Activated naive CD8-positive, alpha-beta T cell treated with anti-CD3 and anti-CD28 coated beads, Interleukin-2, amount 10 ng/mL, durations not matched to agents 7 days and 5 days (primary cell): ENCODE measurements at regions not wholly inside any gene's neighbourhood (a gene's known extent, or its start where the extent isn't known, plus 50 kb on each side); places are given as distances from the start of the nearest gene placed in this dataset.

Experiments used
- ATAC-seq: fragments of 150-1000 bp; cut with Tn5 transposase; one replicate; pipeline ENCODE4 v1.10.0; 2021; ENCODE audit warnings: low read depth, moderate library complexity
- POLR2A ChIA-PET: fragments of 350-600 bp; sonication (Branson Sonifier 250); formaldehyde crosslinking; loops from one replicate; lab custom pipeline; 2021; ENCODE audit warnings: antibody characterized with exemption; lab: Charles Lee
- DNase-seq: peaks from one replicate; pipeline ENCODE4 v3.0.0; 2021
- H3K27ac Mint-ChIP-seq: one replicate; pipeline ENCODE4 v1.8.0; 2022; ENCODE audit warnings: mild to moderate bottlenecking, mixed read lengths
- H3K27me3 Mint-ChIP-seq: one replicate; pipeline ENCODE4 v1.8.0; 2022; ENCODE audit warnings: mild to moderate bottlenecking, moderate library complexity, mixed read lengths
- H3K36me3 Mint-ChIP-seq: one replicate; pipeline ENCODE4 v1.8.0; 2021; ENCODE audit warnings: mild to moderate bottlenecking, mixed read lengths
- H3K4me1 Mint-ChIP-seq: one replicate; pipeline ENCODE4 v1.8.0; 2021; ENCODE audit warnings: mixed read lengths
- H3K4me3 Mint-ChIP-seq: one replicate; pipeline ENCODE4 v1.8.0; 2022; ENCODE audit warnings: mild to moderate bottlenecking, moderate library complexity, mixed read lengths
- H3K9me3 Mint-ChIP-seq: one replicate; pipeline ENCODE4 v1.8.0; 2021; ENCODE audit warnings: mixed read lengths

DNA sequence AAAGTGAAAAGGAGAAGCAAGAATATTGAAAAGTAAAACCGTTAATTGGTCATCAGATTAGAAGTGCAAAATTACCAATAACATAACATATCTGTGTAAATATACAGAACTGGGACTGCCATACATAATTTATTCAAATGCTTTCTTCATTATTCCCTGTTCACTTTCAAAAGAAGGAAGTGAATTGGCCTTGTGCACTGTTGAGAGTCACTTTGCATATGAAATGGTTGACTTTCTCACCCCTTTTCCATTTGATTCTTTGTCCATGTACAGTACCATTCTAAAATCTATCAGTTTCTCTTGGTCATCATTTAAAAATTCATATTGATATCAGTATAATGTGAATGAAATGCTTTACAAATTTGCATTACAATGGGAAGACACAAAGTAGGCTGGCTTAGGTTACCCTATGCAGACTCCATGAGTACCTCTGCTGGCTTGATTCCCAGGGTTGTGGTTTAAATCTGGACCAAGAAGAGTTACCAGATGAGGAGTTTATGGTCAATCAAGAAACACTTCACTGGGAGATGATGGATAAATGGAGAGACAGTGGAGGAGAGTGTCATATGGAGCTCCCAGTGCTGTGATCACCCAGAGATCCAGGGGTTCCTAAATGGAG is 210.9 kb upstream of the TOPAZ1 start:
- Mint-ChIP-seq H3K27ac (no peak overlapping the region), H3K9me3 (no peaks in the 10 kb centered on the region), H3K4me1 (no peaks in the 10 kb centered on the region), H3K36me3 (no peaks in the 10 kb centered on the region), H3K27me3 (peaks cover 43% of the 10 kb centered on the region), H3K4me3 (no peak overlapping the region)
- ATAC-seq (no peak), DNase-seq (no peak)
- POLR2A ChIA-PET: no interaction called here

DNA sequence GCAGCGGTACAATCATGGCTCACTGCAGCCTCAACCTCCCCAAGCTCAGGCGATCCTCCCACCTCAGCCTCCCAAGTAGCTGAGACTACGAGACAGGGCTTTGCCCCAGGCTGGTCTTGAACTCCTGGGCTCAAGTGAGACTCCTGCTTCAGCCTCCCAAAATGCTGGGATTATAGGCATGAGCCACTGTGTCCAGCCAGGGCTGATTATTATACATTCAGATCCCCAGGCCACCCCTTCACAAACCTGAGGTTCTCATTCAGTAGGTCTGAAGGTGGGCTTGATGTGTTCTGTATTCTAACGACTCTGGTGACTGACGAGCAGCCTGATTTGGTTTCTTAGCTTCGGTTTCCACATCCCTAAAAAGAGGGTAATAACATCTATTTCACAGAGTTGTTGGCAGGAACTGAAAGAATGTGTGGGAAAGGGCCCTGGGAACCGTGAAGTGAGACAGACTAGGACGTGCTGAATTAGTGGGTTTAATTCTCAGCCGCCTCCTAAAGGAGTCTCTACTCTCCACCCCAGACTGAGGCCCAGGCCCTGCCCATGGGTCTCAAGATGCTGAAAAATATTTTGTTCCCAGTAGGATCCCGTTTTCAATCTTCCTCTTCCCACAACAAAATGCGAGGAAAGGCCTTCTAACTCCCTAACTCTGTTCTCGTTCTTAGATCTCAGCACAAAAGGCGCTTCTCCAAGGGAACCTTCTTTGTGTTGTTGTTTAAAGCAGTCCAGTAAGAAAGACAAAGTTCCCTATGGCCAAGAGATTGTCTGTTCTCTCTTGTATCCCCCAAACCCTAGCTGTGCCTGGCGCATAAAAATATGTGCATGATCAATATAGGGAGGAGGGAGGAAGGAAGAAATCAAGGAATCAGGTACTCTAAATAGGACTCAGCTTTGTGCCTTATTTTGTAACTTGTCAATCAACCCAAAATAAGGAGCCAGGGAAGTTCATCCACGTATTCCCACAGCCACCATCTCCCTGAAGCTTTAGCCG is 210.0 kb upstream of the TOPAZ1 start:
- H3K4me3 Mint-ChIP-seq: no peak overlapping the region
- peaks cover 34% of the 10 kb centered on the region for H3K27me3 Mint-ChIP-seq
- no peak overlapping the region for H3K27ac Mint-ChIP-seq
- ATAC-seq (no peak), DNase-seq (no peak)
- no peaks in the 10 kb centered on the region for H3K36me3 Mint-ChIP-seq
- H3K4me1 Mint-ChIP-seq: no peaks in the 10 kb centered on the region
- POLR2A ChIA-PET: no interaction called here
- H3K9me3 Mint-ChIP-seq: no peaks in the 10 kb centered on the region

DNA sequence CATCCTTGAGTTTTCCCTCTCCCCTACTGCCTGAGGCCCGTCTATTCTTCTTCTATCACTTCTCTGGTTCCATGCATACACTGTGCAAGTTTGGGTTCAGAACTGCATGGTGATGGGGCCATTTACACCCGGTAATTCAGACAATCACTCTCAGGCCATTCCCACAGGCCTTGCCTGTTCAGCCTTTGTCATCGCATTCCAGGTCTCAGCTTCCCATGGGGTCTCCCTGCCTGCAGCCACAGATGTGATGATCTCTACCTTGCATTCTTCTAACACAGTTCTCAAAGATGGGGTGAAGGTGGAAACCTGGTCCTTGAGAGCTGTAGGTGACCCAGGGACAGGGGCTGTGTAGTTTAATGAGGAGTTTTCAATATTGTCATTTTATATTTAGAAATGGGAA is 209.2 kb upstream of the TOPAZ1 start:
- Mint-ChIP-seq H3K9me3 (no peaks in the 10 kb centered on the region), H3K36me3 (no peaks in the 10 kb centered on the region), H3K4me3 (no peak overlapping the region), H3K27ac (no peak overlapping the region), H3K27me3 (peaks cover 28% of the 10 kb centered on the region), H3K4me1 (no peaks in the 10 kb centered on the region)
- POLR2A ChIA-PET: no interaction called here
- DNase-seq: no peak
- ATAC-seq: no peak

DNA sequence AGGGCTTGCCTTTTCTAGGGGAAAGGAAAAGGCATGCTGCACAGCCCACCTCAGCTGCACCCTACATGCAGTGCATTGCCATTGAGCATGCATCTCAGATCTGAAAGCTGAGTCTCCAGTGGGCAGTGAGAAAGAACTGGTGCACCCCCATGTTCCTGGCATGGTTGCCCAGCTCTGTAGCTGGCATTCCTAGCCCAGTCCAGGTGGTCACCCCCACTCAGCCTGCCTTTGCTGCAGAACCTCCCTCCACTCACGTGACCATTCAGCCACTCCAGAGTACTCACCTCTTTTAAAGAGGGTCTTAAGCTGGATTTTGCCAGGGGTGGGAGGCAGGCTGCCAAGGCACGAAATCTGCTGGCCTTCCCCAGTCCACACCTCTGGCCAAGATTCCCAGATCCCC is 208.6 kb upstream of the TOPAZ1 start:
- no peak overlapping the region for H3K4me3 Mint-ChIP-seq
- no peaks in the 10 kb centered on the region for H3K4me1 Mint-ChIP-seq
- no peaks in the 10 kb centered on the region for H3K36me3 Mint-ChIP-seq
- H3K27me3 Mint-ChIP-seq: peaks cover 21% of the 10 kb centered on the region
- POLR2A ChIA-PET: no interaction called here
- ATAC-seq: no peak
- no peaks in the 10 kb centered on the region for H3K9me3 Mint-ChIP-seq
- DNase-seq: no peak
- H3K27ac Mint-ChIP-seq: no peak overlapping the region

DNA sequence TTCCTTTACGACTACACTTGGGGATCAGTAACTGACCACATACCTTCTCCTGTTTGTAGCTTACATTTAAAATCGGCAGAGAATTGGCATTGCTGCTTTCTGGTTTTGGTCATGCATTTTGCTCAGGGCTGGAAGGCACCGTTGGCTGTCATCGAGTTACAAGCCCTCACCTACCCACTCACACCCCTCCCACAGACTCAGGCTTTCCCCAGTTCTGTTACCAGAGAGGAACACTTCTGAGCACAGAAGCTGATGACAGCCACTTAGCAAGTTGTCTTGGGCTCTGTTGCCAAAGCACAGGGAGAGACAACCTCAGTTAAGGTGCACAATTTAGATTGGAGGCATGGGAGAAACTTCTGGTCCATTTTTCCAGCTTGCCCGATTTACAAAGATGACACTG is 204.8 kb upstream of the TOPAZ1 start:
- no peak for ATAC-seq
- POLR2A ChIA-PET: no interaction called here
- Mint-ChIP-seq H3K27me3 (peaks cover 14% of the 10 kb centered on the region), H3K36me3 (no peaks in the 10 kb centered on the region), H3K4me3 (no peak overlapping the region), H3K4me1 (no peaks in the 10 kb centered on the region), H3K27ac (no peak overlapping the region), H3K9me3 (no peaks in the 10 kb centered on the region)
- no peak for DNase-seq

DNA sequence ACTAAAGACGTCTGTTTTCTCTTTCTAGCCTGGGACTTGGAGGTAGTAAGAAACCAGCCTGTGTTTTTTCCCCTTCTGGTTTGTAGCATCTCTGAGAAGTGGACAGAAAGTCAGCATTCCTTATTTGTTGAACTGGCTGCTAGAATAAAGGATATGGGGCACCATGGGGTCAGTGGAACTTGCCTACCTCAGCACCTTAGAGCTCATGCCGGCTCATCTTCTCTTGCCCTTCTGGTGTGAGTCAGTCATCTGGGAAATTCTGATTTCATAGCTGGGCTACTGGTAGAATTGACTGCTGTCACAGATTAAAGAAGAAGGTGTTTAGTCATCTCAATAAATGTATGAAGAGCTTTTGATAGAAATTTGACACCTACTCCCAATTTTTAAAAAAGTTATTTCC is 202.7 kb upstream of the TOPAZ1 start:
- no peak for ATAC-seq
- Mint-ChIP-seq H3K36me3 (no peaks in the 10 kb centered on the region), H3K9me3 (no peaks in the 10 kb centered on the region), H3K4me3 (no peak overlapping the region), H3K27ac (no peak overlapping the region), H3K27me3 (peaks cover 13% of the 10 kb centered on the region), H3K4me1 (no peaks in the 10 kb centered on the region)
- no peak for DNase-seq
- POLR2A ChIA-PET: no interaction called here

DNA sequence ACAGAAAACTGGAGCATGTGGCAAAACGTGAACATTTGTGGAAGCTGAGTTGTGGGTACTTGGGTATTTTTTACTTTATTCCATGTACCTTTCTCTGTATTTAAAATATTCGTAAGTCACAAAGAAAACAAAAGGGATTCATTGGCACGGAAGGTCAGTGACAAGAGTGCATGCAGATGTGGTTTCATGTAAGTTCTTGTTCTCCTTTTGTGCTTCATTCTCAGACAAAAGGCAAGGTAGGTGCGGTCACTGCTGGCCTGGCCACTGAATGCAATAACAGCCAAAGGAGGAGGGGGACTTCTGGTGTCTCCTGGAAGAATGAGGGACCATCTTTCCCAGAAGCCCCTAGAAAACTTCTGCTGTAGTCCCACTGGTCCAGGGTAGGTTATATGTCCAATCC is 200.0 kb upstream of the TOPAZ1 start:
- Mint-ChIP-seq H3K4me1 (no peaks in the 10 kb centered on the region), H3K9me3 (no peaks in the 10 kb centered on the region), H3K4me3 (no peak overlapping the region), H3K36me3 (no peaks in the 10 kb centered on the region), H3K27me3 (peaks cover 13% of the 10 kb centered on the region), H3K27ac (no peak overlapping the region)
- POLR2A ChIA-PET: no interaction called here
- DNase-seq: no peak
- no peak for ATAC-seq

DNA sequence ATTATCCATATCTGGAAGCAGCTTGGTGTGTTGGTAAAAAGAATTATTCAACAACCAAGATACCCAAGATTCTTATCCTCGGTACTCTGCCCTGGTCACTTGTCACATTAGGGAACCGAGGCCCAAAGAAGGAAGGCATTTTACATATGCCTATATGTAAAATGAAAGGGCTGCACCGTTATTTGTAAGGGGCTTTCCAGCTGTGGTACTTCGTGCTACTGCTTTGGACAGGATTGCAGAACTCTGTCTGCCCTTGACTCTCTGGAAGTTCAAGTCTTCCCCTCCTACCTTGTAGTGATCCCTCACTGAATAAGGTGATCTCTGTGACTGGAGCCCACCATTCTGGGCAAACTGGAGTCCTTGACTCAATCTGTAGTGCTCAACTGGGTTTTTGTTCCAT is 198.9 kb upstream of the TOPAZ1 start:
- H3K27ac Mint-ChIP-seq: no peak overlapping the region
- ATAC-seq (no peak), DNase-seq (no peak)
- POLR2A ChIA-PET: no interaction called here
- no peaks in the 10 kb centered on the region for H3K4me1 Mint-ChIP-seq
- peaks cover 15% of the 10 kb centered on the region for H3K27me3 Mint-ChIP-seq
- H3K9me3 Mint-ChIP-seq: peaks cover 2% of the 10 kb centered on the region
- H3K4me3 Mint-ChIP-seq: no peak overlapping the region
- H3K36me3 Mint-ChIP-seq: no peaks in the 10 kb centered on the region

DNA sequence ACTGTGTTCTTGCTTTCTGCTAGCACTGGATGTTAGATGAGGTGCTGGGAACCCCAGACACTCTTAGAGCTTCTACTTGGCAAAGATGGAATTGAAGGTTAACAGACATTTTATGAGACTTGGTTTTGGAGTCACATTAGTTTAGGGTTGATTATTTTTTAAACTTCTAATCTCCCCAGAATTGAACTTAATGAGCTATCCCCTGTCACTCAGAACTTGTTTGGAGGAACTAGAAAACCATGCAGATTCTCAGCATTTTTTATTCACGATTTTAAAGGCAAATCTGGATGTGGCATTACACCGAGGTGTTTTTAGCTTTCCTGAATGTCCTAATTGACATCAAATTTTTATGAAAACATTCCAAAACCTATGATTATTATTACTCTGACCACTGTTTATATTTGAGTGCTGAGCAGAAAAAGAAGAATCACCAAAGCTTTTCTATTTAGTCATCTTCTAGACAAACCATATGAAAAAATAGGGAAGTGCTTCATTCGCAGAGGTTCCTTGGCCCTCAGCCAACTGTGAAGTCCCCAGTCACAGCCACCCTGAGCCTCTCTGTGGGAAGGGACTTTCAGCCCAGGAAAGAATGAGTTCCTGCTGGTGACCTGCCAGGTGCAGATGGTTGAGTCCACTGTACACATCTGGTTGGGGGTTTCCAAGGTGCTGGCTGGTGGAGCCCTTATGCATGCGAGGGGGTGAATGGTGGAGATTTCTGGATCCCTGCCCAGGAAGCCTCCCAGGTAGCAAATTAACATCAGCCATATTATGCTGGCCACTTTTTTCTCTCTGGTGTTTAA is 196.0 kb upstream of the TOPAZ1 start:
- no peaks in the 10 kb centered on the region for H3K36me3 Mint-ChIP-seq
- no peak overlapping the region for H3K4me3 Mint-ChIP-seq
- no peak for DNase-seq
- H3K4me1 Mint-ChIP-seq: no peaks in the 10 kb centered on the region
- no peak overlapping the region for H3K27ac Mint-ChIP-seq
- POLR2A ChIA-PET: no interaction called here
- peaks cover 10% of the 10 kb centered on the region for H3K27me3 Mint-ChIP-seq
- H3K9me3 Mint-ChIP-seq: peaks cover 2% of the 10 kb centered on the region
- ATAC-seq: no peak

DNA sequence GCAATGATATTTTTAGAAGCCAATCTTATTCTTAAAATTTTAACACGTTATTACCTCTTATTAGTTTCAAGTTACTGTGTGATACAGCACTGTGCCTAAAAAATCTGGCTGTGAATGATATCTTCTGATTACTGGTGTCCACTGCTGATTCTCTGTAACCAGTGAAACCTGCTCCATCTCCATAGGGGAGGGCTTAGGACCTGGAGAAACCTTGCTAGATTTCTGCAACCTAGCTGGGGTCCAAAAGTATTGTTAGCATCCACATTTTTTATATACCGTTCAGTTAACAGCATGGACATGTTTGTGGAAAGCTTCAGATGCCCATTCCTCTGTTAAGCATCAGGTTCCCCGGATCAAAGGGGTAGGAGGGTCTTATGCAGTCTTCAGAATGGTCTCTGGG is 193.9 kb upstream of the TOPAZ1 start:
- no peak for DNase-seq
- H3K27me3 Mint-ChIP-seq: peaks cover 11% of the 10 kb centered on the region
- no peaks in the 10 kb centered on the region for H3K36me3 Mint-ChIP-seq
- H3K9me3 Mint-ChIP-seq: peaks cover 2% of the 10 kb centered on the region
- POLR2A ChIA-PET: no interaction called here
- H3K4me3 Mint-ChIP-seq: no peak overlapping the region
- no peak for ATAC-seq
- peaks cover 3% of the 10 kb centered on the region for H3K4me1 Mint-ChIP-seq
- H3K27ac Mint-ChIP-seq: no peak overlapping the region

- ATAC-seq (no peak), DNase-seq (no peak)
- peaks cover 2% of the 10 kb centered on the region for H3K9me3 Mint-ChIP-seq
- POLR2A ChIA-PET: no interaction called here
- no peak overlapping the region for H3K27ac Mint-ChIP-seq
- H3K27me3 Mint-ChIP-seq: peaks cover 9% of the 10 kb centered on the region
- H3K4me3 Mint-ChIP-seq: no peak overlapping the region
- H3K4me1 Mint-ChIP-seq: peaks cover 3% of the 10 kb centered on the region
- H3K36me3 Mint-ChIP-seq: no peaks in the 10 kb centered on the region
Measured at GRCh38 chr3:44048196-44048924, 193.3 kb upstream of the TOPAZ1 start.

GRCh38 chr3:44048949-44049348 is 192.7 kb upstream of the TOPAZ1 start:
- Mint-ChIP-seq H3K4me1 (peaks cover 3% of the 10 kb centered on the region), H3K27ac (no peak overlapping the region), H3K36me3 (no peaks in the 10 kb centered on the region), H3K27me3 (peaks cover 11% of the 10 kb centered on the region), H3K4me3 (no peak overlapping the region), H3K9me3 (peaks cover 2% of the 10 kb centered on the region)
- POLR2A ChIA-PET: no interaction called here
- DNase-seq (no peak), ATAC-seq (no peak)

- no peak overlapping the region for H3K4me3 Mint-ChIP-seq
- H3K36me3 Mint-ChIP-seq: no peaks in the 10 kb centered on the region
- H3K9me3 Mint-ChIP-seq: peaks cover 2% of the 10 kb centered on the region
- POLR2A ChIA-PET: interaction anchor here (0.8 kb wide), 1 partner anchor 30 kb away, joined by 3 read pairs; no protein-coding TSS in a partner anchor
- H3K27ac Mint-ChIP-seq: no peak overlapping the region
- peaks cover 3% of the 10 kb centered on the region for H3K4me1 Mint-ChIP-seq
- H3K27me3 Mint-ChIP-seq: peaks cover 17% of the 10 kb centered on the region
- no peak for ATAC-seq
- no peak for DNase-seq
Measured at GRCh38 chr3:44050101-44050500, 191.6 kb upstream of the TOPAZ1 start.
